GM21515 (cell line): ENCODE measurements at regions not wholly inside any gene's neighbourhood (a gene's known extent, or its start where the extent isn't known, plus 50 kb on each side); places are given as distances from the start of the nearest gene placed in this dataset.

Experiments
- ATAC-seq: cut with Tn5 transposase; IDR thresholded peaks from one replicate; pipeline ENCODE4 v1.9.1; 2021; ENCODE audit not compliant: unreplicated experiment

DNA sequence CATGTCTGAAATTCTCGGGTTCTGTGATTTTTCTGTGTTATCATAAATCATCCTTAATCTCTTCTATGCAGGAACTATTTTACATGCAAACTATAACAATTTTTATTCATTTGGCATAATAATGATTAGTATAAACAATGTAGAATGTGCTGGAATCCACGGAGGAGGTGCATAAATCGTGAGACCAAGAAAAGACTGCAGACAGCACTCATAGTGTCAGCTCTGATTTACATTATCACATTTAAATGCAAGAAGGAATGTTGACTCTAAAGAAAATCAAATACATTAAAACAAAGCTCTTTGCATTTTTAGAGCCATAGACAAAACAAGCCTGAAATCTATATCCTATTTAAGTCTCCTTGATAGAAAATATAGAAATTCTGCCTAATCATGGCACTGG, 501.7 kb upstream of the STXBP6 start:
- ATAC-seq = no peak

DNA sequence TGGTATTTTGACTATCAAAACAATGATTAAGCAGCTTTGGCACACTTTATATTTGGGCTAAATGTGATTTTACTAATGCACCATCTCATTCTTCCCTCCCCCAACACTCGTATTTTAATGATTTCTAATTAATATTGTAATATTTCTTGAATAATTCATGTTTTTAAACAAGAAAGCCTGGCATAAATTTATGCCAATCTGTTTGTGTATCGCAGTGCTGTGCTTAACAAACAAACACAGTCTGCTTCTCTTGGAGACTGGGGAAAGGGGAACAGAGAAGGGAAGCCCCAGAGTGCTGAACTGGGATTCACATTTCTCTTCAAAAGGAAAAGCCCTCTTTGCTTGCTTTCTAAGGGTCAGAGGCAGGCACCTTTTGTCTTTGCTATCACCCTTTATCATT, 496.9 kb upstream of the STXBP6 start:
- no peak for ATAC-seq

DNA sequence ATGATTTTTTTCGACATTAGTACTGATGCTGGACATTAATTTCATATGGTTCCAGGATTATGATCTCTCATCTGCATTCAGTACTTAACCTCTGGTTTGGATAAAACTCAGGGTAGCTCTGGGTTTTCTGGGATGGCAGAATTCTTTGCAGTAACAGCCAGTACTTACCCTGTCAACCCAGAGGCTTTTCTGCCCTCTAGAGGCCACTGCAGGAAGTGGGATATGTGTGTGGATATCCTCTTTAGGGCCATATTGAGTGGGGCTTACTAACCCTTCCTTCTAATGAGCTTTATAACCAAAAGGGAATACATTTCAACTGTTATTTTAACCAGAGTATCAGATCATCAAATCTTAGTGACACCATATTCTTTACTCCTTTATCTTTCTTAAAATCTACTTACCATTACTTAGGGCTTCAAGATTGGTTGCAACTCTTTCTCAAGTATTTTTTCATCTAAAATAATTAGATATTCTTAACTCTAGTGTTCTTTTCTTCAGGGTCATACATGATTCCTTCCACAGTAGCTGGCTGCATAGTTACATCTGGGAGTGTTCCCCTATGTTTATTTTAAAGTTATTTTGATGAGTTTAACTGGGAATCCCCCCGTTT, 488.0 kb upstream of the STXBP6 start:
- ATAC-seq = no peak

DNA sequence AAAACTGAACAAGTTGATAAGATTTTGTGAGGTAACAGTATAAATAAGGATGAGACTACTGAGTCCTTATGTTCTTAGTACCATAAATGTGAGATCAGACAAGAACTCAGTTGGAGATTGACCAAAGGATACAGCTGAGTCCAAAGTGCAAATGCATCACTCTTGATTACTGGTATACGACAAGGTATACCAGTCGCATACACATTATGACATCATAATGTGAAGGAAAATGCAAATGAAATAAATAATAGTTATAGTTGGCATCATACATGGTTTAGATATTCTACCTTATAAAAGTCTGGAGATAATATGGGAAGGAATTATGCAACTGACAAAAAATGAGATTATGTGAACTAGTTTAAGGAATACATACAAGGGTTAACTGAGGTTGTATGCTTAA, 476.3 kb upstream of the STXBP6 start:
- ATAC-seq = no peak

DNA sequence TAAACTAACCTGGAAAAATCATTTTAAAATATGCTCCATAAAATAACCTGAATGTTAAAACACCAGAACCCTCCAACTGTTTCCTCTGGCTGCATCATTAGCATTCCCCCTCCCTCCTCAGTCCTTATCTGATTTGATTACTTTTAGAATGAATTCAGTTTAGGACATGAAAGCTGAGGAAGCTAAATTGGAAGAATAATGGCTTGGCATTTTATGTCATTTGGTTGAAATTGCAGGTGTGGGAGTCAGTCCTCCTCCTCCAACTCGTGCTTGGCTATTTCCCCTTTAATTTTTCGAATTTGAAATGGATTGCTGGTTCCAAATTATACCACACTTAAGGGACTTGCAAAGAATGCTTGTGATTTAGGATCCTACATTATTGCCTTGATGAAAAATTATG, 473.0 kb upstream of the STXBP6 start:
- no peak for ATAC-seq

DNA sequence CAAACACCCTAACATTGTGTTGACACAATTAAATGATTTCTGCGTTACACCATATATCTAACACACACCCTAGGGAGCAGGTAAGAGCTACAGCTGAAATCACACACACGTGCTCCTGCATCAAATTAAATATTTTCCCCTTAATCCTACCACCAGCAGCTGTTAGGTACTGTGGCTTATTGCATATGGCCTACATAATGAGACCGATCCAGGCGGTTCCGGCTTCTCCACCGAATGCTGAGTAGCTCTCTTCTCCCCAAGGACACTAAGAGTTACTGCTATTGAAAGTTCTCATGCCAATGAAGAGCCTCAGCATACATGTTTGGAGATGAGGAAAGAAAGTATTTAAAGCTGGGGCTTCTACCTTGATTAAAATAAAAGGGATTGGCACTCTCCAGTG, 472.2 kb upstream of the STXBP6 start:
- ATAC-seq = no peak

DNA sequence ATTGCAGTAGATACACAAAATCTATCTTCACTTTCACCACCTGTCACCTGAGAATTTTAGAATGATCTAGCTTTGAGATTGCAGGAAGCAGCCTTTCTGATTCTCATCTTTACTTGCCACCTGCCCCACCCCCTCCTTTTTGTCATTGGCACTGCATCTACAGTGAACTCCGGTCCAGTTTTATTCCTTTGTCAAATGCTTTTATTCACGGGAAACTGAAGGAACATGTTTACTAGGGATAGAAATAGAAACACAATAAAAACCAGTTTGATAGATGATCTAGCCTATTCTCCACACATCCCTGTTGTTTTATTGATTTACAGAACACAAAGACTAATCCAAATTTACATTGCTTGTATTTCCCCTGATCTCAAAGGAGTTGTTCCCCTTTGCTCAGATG, 471.7 kb upstream of the STXBP6 start:
- no peak for ATAC-seq

DNA sequence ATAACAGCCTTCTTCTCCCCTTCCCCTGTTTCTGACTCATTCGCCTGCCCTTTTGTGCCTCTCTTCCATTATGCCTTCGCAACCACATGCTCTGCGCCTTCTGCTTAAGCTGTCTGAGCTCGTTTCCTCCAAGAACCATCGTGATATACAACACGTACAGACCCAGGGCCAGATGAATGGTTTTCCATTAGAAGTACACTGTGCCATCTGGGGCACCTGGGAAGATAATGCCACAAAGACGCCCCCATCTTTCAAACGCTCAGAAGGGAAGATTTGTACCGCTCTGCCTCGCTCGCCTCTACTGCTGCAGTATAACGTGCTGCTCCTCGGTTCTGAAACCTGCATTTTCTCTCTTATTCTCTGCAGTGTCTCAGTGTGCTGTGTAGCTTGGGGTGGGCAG, 470.9 kb upstream of the STXBP6 start:
- ATAC-seq = no peak

DNA sequence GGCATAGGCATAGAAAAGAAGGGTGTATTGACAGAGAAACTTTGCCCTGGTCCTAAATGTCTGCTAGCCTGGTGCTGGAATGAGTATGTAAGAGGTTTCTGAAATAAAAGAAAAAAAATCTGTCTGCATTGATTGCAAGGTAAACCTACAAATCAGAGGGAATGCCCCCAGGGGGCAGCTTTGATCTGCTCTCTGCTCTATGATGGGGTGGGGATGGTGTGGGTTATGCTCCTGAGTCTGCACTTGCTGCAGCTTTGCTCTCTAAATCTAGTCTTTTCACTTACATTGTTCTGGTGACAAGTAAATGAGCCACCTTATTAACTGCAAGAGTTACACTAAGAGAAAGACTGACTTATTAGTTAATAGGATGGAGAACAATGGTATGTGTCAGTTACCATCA, 468.4 kb upstream of the STXBP6 start:
- no peak for ATAC-seq

DNA sequence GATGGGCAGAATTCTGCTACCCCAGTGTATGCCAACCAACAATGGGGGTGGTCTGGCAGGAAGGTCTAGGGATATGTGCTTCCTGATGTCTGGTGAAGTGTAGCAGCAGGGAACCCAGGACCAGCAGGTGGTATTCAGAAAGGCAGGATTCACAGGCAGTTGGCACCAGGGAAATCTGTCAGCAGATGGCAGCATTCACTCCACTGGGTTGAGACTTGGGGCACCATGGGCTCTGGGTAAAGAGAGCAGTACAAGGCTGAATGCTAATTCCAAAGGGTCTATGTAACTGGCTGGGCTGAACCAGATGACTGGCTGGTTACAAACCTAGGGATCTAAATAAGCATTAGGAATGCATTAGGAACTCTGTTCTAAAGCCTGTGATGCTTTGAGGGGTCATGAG, 466.9 kb upstream of the STXBP6 start:
- no peak for ATAC-seq

DNA sequence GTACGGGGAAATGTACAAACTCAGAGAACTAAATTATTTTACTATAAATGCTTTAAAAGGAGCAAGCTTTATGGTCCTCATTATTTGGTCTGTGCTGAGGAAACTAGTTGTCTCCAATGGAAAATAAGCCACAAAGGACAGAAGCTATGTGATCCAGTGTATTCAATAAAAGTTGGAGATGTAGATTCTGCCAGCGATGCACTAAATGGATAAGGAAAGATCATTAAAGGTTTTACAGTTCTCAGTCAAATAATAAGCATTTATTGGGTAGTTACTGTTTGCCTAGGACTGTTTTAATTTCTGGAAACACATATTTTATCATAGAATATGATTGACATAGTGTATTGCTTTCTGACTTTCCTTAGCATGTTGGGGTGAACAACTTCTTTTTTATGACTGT, 458.9 kb upstream of the STXBP6 start:
- ATAC-seq = no peak

DNA sequence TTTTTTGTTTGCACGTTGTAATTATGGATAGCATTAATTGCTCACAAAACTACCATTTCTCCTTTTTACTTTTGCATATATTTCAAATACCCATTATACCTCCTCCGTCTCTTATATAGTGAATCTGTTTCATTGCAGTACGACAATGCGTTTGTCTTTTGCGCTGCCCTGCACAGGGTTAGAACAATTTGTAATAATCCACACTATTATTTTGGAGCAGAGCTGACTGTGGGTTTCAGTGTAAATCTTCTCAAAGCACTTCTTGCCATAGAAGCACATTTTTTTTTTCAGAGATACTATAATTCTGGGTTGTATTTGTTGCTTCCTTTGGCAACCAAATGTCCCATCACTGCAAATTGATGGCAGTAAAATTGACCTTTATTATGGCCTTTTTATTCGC, 451.8 kb upstream of the STXBP6 start:
- no peak for ATAC-seq

DNA sequence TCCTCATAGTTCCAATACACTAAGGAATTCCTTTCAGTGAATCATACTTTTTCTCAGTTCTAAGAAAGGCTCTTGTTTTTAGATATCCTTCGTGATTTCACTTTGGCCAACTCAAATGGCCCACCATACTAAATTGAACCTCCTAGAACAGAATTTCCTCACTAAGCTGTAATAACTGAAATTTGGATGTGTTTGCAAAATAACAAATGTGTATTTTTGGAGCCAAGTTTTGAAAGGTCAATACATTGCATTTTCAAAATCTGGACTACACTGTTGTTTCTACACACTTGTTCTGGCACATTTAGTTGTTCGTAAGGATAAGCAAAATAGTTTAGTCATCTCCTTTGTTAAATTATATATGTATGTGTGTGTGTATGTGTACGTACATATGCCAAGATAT, 439.0 kb upstream of the STXBP6 start:
- no peak for ATAC-seq

DNA sequence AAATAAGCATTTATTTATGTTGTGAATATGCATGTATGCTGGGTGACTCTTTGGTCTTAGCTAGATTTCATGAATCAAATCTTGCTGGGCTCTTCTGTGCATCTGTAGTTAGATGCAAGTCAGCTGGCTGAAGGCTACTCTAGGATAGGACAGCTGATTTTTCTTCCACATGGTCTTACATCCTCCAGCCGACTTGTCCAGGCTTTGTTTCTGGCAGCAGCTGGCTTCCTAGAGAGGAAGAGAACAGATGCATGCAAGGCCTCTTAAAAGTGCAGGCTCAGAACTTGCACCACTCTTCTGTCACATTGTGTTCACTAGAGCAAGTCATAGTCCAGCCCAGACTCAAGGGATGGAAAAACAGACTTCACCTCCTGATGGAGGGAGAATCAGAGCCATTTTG, 435.4 kb upstream of the STXBP6 start:
- ATAC-seq = no peak

DNA sequence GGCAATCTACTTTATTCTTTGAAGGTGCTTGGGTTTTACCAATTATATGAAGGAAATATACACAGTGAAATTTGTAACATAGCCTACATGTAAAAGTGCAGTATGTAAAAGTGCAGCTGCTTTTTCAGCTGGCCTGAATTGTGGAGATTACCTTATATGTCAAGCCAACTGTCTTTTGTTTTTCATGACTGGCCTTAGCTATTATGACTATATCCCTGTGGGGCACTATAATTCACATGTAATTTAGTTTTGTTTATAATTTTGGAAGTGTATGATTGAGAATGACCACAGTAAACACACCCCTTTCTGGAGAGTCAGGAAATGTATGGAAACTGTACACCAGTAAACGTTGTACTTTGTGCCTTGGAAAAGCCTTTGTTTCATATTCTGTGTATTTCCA, 435.0 kb upstream of the STXBP6 start:
- no peak for ATAC-seq

DNA sequence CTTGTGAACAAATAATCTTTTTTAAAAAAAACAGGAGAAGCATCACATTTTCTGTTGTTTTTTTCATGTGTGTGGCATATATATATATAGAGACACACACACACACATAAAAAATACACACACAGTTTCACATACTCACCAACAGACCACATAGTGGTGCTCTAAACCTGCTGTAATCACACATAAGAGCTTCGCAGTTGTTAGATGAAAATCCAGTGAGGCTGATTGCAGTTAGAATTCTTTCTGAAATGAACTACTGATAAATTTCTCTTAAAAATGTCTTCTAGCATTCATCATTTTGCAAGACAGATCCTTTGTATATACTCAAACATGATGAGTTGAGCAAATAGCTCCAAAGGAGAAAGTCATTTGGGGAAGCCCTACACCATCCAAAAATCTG, 434.3 kb upstream of the STXBP6 start:
- ATAC-seq = no peak

DNA sequence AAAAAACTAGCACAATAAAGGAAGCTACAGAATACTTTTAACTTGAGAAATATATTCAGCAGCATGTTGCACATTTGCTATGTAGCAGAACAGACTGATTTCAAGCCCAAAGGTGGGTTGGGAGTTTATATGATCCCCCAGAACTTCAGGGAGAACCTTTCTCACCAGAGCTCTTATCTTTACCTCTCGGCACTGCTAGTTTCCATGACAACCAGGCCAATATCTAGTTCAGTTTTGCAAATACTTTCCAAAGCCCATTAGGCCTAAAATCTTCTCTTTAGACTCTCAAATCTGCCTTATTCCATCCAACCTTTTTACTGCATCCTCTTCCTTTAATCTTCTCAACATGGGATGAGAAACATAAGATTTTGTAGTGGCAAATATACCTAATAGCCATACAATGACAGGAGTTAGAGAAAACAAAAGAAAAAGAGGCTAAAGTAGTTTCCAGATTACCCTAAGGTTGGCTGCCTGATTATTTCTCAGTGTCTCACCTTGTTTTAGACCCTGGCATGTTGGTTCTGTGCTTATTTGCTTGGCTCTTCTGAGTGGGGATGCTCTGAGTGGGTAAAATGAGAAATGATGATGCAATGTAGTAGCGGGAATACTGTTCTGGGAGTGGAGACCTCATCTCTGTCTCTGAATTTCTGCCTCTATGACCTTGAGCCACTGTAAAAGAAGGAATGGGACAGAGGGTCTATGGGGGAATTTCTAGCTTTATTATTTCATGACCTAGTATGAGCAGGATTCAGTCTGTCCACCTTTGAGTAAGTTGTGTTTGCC, 427.6 kb upstream of the STXBP6 start:
- ATAC-seq = no peak

DNA sequence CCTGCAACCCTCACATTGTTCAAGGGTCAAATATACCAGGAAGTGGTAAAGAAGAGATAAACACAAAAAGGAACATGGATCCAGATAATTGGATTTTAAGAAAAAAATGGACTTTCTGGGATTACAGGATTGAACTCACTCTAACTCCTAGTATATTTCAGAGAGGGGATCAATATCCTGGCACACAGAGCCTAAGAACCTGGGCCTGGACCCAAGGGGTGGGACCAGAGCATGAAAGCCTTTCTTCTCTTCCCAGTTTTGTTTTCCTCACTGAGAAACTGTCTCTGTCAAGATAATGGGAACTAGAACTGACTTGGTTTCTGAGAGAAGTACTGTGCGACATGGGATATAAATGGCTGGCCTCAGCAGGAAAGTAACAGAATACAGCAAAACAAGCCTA, 422.8 kb upstream of the STXBP6 start:
- ATAC-seq = no peak

DNA sequence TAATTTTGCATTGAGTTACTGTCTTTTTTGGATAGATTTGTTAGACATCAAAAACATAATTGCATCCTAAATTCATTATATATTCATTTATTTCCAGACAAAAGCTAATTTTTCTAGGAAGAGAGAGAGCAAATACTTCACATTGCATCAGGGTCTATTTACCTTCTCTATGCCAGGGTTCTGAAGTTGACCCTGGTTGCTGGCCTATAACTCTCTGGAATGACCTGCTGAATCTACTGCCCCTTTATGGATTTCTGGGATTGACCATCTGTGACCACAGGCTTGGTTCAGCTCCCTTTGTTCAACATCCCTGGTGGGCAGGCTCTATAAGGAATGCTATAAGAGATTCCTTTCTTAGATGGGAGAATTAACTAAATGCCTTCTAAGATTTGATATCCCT, 414.8 kb upstream of the STXBP6 start:
- no peak for ATAC-seq

DNA sequence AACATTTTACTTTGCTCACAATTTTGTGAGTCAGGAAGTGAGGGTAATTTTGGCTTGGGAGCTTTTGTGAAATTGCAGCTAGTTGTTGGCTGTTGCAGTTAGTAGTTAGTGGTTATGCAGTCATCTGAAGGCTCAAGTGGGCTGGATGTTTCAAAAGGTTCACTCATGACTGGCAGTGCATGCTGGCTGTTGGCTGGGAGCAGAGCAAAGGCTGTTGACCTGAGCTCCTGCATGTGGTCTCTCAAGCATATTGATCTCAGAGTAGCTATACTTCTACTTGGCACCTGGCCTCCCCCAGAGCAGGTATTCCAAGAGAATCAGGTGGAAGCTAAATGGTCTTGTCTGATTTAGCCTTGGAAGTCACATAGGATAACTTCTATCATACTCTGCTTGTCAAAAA, 414.1 kb upstream of the STXBP6 start:
- ATAC-seq = no peak

DNA sequence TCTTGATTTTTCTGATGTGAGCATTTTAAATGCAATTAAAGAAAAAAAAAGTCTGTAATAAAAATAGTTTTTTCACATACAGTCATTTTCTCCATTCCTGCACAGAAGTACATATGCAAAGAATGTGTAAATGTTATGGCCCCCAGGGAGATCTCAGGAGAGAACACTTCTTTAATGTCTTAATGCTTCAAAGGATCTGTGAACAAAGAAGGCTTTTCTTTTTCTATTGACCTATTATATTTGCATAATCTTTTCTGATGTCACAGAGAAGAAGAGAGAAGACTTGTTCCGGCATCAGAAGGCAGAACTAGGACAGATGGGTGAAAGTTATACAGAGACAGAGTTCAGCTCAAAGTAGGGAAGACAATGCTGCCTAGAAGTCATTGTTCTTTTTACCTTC, 413.5 kb upstream of the STXBP6 start:
- no peak for ATAC-seq

DNA sequence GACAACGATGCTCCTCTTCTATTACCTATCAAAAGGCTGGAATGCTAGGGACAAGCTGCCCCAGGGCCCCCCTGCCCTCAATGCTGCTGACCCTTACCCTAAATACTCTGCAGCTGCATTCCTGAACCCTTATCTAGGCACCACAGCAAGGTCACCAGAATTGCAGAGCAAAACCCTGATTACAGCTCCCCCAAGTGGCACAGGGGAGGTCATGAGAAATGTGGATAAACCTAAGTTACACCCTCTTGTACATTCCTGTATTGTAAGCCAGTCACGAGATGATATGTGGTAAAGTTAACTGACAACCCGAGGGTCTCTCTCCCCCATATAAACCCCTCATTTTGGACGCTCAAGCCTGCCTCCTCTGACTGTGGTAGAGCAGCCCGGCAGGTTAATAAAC, 411.8 kb upstream of the STXBP6 start:
- ATAC-seq = no peak

DNA sequence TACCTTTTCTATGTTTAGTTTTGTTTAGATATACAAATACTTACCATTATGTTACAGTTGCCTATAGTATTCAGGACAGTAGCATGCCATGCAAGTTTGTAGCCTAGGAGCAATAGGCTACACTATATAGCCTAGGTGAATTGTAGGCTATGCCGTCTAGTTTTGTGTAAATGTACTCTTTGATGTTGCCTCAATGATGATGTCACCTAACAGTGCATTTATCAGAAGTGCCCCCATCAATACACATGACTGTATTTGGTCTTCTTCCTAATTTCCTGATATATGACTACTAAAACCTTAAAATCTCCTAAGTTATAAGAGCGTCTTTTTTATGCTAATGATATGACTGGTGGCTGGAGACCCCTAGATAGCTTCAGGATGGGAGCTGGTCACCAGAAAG, 394.4 kb upstream of the STXBP6 start:
- no peak for ATAC-seq
